GDM1 (cell line): ENCODE measurements at regions not wholly inside any gene's neighbourhood (a gene's known extent, or its start where the extent isn't known, plus 50 kb on each side); places are given as distances from the start of the nearest gene placed in this dataset.
A peak's percentile ranks its signal among the peaks of the same experiment; 100 is the strongest.
"Not testable (repeated sequence)": the region's sequence is repeated elsewhere in the genome, so short reads cannot be mapped to it uniquely, and the experiment has no call there.

Experiments used
- DNase-seq: peaks from one replicate; lab custom pipeline; 2025; lab: John Stamatoyannopoulos, UW

DNA sequence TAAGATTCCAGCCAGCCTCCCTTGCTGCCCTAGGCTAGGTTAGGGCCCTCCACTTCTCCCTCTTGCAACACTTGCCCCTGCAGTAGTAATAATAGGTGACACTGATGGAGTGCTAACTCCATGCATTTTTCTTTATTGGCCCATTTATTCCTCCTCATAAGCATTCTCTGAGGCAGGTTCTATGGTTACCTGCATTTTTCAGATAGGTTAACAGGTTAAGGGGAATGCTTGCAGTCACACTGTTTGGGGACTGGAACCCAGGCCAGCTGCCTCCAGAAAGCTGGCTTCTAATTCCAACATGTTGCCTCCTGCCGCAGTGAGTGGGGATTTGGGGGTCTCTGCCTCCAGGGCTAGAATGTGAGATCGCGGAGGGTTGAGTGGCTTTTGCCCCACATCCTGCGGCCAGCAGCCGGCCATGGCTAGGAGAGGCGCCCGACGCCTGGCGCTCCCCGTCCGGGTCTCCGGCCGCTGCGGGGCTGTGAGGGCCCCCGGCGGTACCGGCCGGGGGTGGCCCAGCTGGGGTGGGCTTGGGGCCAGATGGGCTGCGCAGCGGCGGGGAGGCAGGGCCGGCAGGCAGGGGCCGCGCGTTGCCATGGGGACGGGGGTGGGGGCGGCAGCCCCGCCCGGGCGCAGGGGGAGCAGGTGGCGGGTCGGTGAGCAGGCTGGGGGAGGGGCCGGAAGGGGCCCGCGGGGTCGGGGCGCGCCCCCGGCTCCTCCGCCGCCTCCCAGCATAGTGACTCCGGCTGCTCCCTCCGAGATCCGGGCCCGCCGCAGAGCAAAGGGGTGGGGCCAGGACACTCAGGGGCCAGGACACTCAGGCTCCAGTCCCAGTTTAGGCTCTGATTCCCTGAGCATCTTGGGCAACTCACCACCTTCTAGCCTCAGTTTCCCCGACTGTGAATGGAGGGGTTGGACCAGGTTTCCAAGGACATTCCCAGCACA, 68.4 kb upstream of the SSBP3 start:
- DNase-seq = no peak

DNA sequence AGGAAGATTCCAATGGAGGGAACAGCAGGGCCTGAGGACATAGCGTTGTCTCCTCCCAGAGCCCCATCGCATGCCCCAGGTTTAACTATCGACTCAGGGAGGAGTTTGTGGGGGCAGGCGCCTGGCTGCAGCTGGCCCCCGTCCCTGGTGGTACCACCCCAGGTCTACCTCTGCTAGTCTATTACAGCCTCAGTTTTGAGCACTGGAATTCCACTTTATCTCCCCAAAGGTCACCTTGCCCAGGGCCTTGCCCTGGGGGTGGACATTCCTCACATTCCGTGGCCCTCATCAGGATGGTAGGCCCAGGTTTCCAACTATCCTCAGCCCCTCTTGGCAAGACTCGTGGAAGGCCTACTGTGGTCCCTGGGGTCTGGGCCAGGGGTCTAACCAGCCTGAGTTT, 65.4 kb upstream of the SSBP3 start:
- DNase-seq = no peak

- DNase-seq = not testable (repeated sequence)
These were observed 63.2 kb upstream of the SSBP3 start for GRCh38 chr1:54469444-54469843.

DNA sequence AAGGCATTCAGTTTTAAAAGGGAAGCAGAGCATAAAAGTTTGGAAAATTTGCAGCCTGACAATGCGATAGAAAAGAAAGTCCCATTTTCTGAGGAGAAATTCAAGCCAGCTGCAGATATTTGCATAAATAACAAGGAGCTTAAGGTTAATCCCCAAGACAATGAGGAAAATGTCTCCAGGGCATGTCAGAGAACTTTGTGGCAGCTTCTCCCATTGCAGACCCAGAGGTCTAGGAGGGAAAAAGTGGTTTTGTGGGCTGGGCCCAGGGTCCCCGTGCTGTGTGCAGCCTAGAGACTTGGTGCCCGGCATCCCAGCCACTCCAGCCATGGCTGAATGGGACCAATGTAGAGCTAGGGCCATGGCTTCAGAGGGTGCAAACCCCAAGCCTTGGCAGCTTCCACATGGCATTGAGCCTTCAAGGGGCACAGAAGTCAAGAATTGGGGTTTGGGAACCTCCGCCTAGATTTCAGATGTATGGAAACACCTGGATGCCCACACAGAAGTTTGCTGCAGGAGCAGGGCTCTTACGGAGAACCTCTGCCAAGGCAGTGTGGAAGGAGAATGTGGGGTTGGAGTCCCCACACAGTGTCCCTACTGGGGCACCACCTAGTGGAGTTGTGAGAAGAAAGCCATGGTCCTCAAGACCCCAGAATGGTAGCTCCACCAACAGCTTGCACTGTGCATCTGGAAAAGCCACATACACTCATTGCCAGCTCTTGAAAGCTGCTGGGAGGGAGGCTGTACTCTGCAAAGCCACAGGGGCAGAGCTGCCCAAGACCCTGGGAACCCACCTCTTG, 62.3 kb upstream of the SSBP3 start:
- not testable (repeated sequence) for DNase-seq

GRCh38 chr1:54465351-54465811, 59.2 kb upstream of the SSBP3 start:
- DNase-seq = no peak

GRCh38 chr1:54464477-54465146, 58.4 kb upstream of the SSBP3 start:
- DNase-seq = peak; percentile 43

DNA sequence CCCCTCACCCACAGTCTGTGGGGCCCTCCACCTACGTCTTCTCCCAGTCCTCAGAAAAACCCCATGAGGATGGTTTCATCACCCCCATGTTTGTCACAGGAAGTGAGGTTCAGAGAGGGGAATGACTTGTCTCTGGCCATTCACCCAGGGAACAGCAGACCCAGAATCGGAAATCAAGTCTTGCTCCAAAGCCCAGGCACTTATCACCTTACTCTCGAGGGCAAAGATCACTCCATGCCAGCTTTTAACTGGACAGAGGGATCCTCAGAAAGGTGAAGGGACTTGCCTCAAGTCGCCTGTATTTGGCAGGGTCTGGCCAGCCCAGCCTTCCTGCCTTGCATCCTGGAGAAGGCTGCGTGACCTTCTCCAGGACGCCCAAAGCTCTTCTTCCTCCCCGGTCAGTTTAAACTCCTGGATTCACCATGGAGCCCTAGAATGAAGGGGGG, 57.9 kb upstream of the SSBP3 start:
- DNase-seq = no peak

GRCh38 chr1:54463259-54464030, 57.3 kb upstream of the SSBP3 start:
- DNase-seq = no peak

- no peak for DNase-seq
These were observed 56.5 kb upstream of the SSBP3 start for GRCh38 chr1:54462597-54463258.

DNA sequence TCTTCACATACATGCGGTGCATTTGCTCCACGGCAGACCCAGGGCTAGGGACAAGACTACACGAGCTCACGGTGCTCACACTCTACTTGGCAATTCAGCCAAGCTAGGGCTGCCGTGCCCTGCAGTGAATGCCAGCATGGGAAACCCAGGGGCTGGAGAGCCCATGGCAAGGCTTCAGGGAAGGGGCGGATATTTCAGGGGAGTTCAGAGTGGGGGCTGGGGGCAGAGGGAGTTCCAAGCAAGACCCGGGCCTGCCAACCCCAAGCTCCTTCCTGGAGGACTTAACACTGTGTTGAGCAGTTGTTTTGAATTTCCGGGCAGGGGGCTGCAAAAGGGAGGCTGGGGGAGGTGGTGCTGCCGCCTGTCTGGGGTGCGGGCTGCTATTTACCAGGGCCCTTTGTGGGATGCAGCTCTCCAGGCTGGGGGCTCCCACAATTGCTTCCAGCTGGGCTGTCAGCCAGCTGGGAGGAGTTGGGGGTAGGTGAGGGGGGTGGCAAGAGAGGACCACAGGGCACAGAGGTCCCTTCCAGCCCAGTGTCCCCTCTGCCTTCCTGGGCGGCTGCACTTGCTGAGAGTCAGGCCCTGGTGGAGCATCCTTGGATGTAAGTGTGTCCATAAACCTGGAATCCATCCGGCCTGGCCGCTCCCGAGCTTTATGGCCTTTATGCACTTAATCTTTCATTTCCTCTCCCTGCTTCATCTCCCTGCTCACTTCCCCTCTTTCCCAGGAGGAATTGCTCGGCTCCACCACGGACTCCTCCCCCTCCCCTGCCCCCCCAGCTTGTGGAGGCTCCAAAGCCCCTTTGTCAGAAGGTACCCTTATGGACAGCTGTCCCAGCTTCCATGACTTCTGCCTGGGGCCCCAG, 55.8 kb upstream of the SSBP3 start:
- DNase-seq = no peak

DNA sequence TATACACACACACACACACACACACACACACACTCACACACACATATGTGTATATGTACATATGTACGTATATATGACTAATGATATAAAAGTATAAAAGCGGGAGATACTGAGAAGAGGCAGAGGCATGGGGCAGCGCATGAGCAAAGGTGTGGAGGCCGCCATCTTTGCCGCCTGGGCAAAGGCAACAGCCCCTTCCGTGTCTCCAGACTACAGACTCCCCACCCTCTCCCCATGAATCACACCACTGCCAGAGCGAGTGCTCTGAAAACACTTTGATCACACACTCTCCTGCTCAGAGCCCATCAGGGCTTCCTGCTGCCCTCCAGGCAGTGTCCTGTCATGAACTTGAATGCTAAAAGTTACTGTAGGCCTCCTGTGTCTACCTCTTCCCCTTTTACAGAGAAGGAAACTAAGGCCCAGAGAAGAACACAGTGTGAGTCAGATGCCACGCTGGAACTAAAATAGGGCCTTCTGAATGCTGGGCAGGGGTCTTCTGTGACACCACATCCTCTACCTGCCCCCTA, 54.7 kb upstream of the SSBP3 start:
- no peak for DNase-seq

DNA sequence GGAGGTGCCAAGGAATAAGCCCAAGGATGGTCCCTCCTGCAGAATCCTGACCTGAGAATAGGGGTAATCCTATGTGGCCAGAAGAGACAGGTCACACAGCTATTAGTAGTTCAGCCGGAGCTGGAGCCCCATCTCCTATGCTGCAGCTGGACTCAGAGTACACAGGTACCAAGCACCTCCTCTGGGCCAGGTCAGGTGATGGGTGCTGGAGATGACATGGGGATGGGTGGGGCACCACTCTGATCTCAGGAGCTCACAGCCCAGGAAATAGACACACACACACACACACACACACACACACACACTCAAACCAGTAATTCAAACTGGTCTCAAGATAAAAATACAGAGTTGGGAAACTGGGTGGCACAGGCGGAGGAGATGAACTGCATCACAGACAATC, 54.2 kb upstream of the SSBP3 start:
- DNase-seq = no peak

DNA sequence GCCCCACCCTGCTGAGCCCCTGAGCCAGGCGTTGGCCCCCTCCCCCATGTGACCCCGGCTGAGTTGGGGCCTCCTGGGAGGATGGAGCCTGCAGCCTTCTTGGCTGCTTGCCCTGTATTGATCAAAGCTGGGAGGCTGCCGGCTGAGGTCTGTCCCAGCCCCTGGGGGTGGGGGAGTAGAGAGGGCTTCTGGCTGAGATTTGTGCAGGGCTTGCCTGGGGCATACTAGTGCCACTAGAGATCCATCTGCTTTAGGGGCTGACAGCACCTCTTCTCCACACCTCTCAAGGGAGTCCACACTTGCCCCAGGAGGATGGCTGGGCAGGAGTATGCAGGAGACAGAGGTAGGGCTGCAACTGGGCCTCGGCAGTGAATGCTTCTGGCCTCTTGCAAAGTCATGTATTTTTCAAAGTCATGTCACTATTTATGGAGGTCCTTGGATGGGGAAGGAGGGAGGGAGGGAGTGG, 53.6 kb upstream of the SSBP3 start:
- DNase-seq = no peak

DNA sequence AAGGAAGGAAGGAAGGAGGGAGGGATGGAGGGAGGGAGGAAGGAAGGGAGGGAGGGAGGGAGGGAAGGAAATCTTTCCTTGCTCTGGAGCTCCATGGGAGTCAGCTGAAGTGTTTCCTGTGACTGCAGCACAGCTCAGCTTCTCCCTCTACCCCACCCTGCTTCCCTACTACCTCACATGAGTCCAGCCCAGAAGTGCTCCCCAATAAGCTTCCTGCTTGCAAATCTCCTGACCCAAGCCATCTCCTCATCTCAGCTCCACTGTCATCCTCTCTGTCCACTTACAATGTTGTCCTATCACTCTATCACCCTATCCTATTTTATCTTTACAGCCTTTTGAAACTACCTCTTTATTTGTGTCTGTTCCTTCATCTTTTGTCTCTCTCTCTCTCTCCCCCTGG, 52.9 kb upstream of the SSBP3 start:
- DNase-seq = no peak

GRCh38 chr1:54456921-54457529, 50.8 kb upstream of the SSBP3 start:
- no peak for DNase-seq

DNA sequence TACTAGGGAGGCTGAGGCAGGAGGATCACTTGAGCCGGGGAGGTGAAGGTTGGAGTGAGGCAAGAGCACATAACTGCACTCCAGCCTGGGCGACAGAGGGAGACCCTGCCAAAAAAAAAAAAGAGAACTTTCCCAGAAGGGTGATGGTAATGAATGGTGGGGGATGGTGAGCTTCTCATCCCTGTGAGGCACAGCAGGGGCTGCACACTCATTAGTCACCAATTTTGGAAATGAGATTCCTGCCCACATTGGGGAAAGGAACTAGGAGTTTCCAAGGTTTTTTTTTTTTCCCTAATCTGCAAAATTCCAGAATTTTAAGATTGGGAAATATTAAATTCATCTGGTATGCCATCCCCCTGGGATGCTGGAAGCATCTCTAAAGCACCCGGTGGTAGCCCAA, 50.2 kb upstream of the SSBP3 start:
- DNase-seq = no peak
